ENCODE measurements at regions not wholly inside any gene's neighbourhood (a gene's known extent, or its start where the extent isn't known, plus 50 kb on each side); places are given as distances from the start of the nearest gene placed in this dataset.
"Not testable (repeated sequence)": the region's sequence is repeated elsewhere in the genome, so short reads cannot be mapped to it uniquely, and the experiment has no call there.

DNA sequence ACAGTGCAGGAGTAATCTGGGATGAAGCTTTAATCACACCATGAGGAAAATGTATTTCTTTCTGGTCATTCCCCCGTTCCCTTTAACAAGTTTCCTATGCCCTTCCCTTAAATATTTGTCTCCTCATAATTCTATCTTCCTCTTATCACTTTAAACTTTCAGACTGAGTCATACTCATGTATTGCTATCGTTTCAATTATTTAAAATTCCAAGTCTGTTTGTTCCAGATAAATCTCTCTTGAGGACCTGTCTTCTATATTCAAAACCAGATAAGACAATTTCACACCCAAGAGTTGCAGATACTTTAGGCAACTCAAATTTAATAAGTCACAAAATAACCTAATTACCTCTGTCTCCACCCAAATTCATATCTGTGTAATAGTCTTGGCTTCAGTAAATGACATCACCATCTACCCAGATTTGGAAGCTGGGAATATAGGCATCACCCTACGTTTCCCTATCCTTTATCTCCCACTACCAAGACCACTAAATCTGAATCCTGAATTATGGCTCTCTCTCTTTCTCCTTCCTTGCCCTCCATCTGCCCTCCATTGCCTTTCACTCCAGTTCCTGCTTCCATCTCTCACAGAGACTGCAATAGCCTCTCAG, 220.1 kb downstream of the PYDC2 start:
- no peak overlapping the region for H3K4me3 ChIP-seq
- no peaks in the 10 kb centered on the region for H3K27me3 ChIP-seq (replicated peaks in 1 of 7)
- H3K4me1 ChIP-seq, result no peaks in the 10 kb centered on the region
- DNase-seq, result no peak
- WGBS, 5 donors, result 38 to 74% (median 51%) methylated on average over 3 of the region's 3 CpGs
- no peaks in the 10 kb centered on the region for H3K36me3 ChIP-seq
- TF ChIP-seq, protein P1, sequence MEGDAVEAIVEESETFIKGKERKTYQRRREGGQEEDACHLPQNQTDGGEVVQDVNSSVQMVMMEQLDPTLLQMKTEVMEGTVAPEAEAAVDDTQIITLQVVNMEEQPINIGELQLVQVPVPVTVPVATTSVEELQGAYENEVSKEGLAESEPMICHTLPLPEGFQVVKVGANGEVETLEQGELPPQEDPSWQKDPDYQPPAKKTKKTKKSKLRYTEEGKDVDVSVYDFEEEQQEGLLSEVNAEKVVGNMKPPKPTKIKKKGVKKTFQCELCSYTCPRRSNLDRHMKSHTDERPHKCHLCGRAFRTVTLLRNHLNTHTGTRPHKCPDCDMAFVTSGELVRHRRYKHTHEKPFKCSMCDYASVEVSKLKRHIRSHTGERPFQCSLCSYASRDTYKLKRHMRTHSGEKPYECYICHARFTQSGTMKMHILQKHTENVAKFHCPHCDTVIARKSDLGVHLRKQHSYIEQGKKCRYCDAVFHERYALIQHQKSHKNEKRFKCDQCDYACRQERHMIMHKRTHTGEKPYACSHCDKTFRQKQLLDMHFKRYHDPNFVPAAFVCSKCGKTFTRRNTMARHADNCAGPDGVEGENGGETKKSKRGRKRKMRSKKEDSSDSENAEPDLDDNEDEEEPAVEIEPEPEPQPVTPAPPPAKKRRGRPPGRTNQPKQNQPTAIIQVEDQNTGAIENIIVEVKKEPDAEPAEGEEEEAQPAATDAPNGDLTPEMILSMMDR (IDR thresholded peaks at IDR 0.05 in 8 of 11, conservative IDR thresholded peaks at IDR 0.05 in 3 of 11), result no peak
- intact Hi-C loops (cut with DNase I; ENCODE audit: low total_unique reads), result no loop called here
- H3K27ac ChIP-seq, result no peak overlapping the region
- H3K9me3 ChIP-seq, result no peaks in the 10 kb centered on the region

DNA sequence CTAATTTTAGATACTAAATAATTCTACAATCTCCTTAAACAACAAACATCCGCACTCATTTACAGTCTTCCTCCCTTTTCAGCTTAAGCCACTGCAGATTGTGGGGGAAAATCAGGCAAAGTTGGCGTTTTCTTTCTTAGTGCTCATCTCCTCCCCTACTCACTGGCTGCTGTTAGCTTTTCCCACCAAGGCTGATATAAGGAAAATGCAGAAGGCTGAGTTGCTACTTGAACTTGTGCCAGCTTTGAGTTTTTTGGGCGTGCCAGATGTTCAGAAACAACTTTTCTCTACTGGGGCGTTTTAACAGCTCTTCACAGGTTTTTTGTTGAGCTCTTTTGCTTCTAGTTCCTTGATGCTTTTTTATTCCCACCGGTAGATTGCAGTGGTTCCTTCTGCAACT, 222.0 kb downstream of the PYDC2 start:
- H3K9me3 ChIP-seq, result no peaks in the 10 kb centered on the region
- TF ChIP-seq POLR2AphosphoS5 (IDR thresholded peaks at IDR 0.05), result no peak
- TF ChIP-seq, protein P1 (IDR thresholded peaks at IDR 0.05 in 8 of 11, conservative IDR thresholded peaks at IDR 0.05 in 3 of 11), result no peak

DNA sequence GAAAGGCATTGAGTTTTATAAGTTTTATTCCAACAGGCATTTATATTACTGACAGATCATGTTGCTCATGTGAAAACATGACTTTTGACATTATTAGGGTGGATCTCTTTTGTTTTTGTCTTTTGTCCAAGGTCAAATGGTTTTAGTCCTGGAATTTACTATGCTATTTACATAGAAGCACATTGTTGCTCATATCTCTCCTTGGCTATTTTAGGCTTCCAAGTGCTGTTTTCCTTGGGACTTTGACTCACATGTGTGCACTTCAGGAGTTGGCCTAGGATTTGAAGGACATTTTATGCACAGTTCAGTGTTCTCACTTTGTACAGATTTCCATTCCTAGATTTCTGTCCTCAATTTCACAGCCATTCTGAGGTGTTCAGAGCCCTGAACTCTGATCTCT, 225.7 kb downstream of the PYDC2 start:
- H3K36me3 ChIP-seq, result no peaks in the 10 kb centered on the region
- H3K4me1 ChIP-seq, result no peaks in the 10 kb centered on the region
- intact Hi-C loops (cut with DNase I; ENCODE audit: low total_unique reads), result no loop called here
- no peaks in the 10 kb centered on the region for H3K9me3 ChIP-seq
- TF ChIP-seq, protein P1 (IDR thresholded peaks at IDR 0.05 in 8 of 11, conservative IDR thresholded peaks at IDR 0.05 in 3 of 11), result no peak
- TF ChIP-seq POLR2A (IDR thresholded peaks at IDR 0.05), result no peak
- TF ChIP-seq POLR2AphosphoS5 (IDR thresholded peaks at IDR 0.05), result peak in 1 of 3 donors; percentile 11
- peak overlapping the region in 7 of 8 donors; percentile 31 to 64 (median 58) for H3K27ac ChIP-seq
- no peak for DNase-seq
- H3K4me3 ChIP-seq, result no peak overlapping the region
- no peaks in the 10 kb centered on the region for H3K27me3 ChIP-seq (replicated peaks in 1 of 7)

More for the DNA sequence above, 222.0 kb downstream of the PYDC2 start:
- intact Hi-C loops (cut with DNase I; ENCODE audit: low total_unique reads), result no loop called here
- no peak overlapping the region for H3K4me3 ChIP-seq
- no peak overlapping the region for H3K27ac ChIP-seq
- 71 to 79% (median 73%) methylated on average over 5 of the region's 5 CpGs for WGBS, 5 donors
- H3K4me1 ChIP-seq, result no peaks in the 10 kb centered on the region
- no peaks in the 10 kb centered on the region for H3K36me3 ChIP-seq
- no peak for DNase-seq
- no peaks in the 10 kb centered on the region for H3K27me3 ChIP-seq (replicated peaks in 1 of 7)

DNA sequence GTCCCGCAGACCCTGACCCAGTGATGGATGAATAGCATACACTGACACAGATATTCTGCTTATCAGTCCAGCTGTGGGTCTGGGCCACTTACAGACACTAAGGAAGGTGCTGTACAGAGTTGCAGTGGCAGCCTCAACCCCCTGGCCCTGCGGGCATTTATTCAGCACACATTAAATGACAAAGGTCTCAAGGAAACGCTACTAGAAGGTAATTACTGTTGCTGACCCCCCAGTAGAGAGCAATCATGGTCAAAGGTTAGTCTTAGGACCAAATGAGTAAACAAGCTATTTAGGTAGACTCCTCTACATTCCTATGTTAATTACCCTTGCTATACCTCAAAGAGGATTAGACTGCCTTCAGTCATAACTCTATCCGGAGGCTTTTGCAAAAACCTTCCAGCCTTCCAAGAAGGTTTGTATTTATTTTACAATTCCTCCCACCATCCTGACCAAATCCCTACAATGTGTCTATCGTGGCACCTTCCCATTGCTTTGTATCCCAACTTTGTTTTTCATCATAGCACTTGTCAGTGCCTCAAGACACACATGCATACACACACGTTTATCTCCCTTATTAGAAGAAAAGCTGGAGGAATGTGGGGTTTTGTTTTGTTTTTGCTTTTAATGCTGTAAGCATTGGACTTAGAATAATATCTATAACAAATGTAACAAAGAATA, 227.9 kb downstream of the PYDC2 start:
- TF ChIP-seq, protein P1 (IDR thresholded peaks at IDR 0.05 in 8 of 11, conservative IDR thresholded peaks at IDR 0.05 in 3 of 11), result no peak
- TF ChIP-seq POLR2A (IDR thresholded peaks at IDR 0.05) (no peak), POLR2AphosphoS5 (IDR thresholded peaks at IDR 0.05) (no peak)
- intact Hi-C loops (cut with DNase I; ENCODE audit: low total_unique reads), result no loop called here
- no peaks in the 10 kb centered on the region for H3K36me3 ChIP-seq
- no peaks in the 10 kb centered on the region for H3K27me3 ChIP-seq (replicated peaks in 1 of 7)
- no peaks in the 10 kb centered on the region for H3K4me1 ChIP-seq
- no peak overlapping the region for H3K4me3 ChIP-seq
- WGBS, 5 donors, result 46 to 64% (median 58%) methylated on average over 6 of the region's 6 CpGs
- DNase-seq, result no peak
- peaks cover 0 to 3% (median 0%) of the 10 kb centered on the region in 8 donors for H3K9me3 ChIP-seq
- H3K27ac ChIP-seq, result no peak overlapping the region

DNA sequence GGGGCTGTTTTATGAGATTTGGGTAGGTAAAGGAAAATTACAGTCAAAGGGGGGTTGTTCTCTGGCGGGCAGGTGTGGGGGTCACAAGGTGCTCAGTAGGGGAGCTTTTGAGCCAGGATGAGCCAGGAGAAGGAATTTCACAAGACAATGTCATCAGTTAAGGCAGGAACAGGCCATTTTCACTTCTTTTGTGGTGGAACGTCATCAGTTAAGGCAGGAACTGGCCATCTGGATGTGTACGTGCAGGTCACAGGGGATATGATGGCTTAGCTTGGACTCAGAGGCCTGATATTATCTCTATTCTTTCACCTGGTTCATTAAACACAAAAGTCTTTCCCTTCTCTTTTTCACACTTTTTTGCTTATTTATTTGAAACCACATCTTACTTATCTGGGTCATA, 230.2 kb downstream of the PYDC2 start:
- H3K9me3 ChIP-seq; DNase-seq; intact Hi-C loops (cut with DNase I; ENCODE audit: low total_unique reads); H3K4me3 ChIP-seq; H3K27me3 ChIP-seq (replicated peaks in 1 of 7); H3K36me3 ChIP-seq; H3K27ac ChIP-seq; H3K4me1 ChIP-seq: not testable (repeated sequence)
- 60 to 95% (median 88%) methylated on average over 2 to 3 of the region's 3 CpGs for WGBS, 5 donors

Data from spleen (tissue), 11 donors.